IPS-15b (cell line): ENCODE measurements at regions not wholly inside any gene's neighbourhood (a gene's known extent, or its start where the extent isn't known, plus 50 kb on each side); places are given as distances from the start of the nearest gene placed in this dataset.
"Not testable (repeated sequence)": the region's sequence is repeated elsewhere in the genome, so short reads cannot be mapped to it uniquely, and the experiment has no call there.

Source experiments
- H3K27me3 ChIP-seq: one replicate; pipeline ENCODE4 v1.6.1; 2013; ENCODE audit warnings: low read length; ENCODE audit not compliant: control insufficient read depth, insufficient read depth
- H3K36me3 ChIP-seq: one replicate; pipeline ENCODE4 v1.6.1; 2013; ENCODE audit warnings: low read length; ENCODE audit not compliant: control insufficient read depth, insufficient read depth
- H3K4me1 ChIP-seq: one replicate; pipeline ENCODE4 v1.6.1; 2013; ENCODE audit warnings: mild to moderate bottlenecking, low read length; ENCODE audit not compliant: control insufficient read depth, insufficient read depth
- H3K4me3 ChIP-seq: one replicate; pipeline ENCODE4 v1.5.1; 2013; ENCODE audit warnings: low read depth, low read length
- H3K9ac ChIP-seq: one replicate; pipeline ENCODE4 v1.6.1; 2013; ENCODE audit warnings: low read depth, mild to moderate bottlenecking, low read length
- H3K9me3 ChIP-seq: one replicate; pipeline ENCODE4 v1.6.1; 2013; ENCODE audit warnings: mild to moderate bottlenecking, low read length; ENCODE audit not compliant: control insufficient read depth, insufficient read depth

- H3K4me1 ChIP-seq = no peaks in the 10 kb centered on the region
- no peak overlapping the region for H3K4me3 ChIP-seq
- no peaks in the 10 kb centered on the region for H3K27me3 ChIP-seq
- H3K9ac ChIP-seq = no peak overlapping the region
- H3K36me3 ChIP-seq = no peaks in the 10 kb centered on the region
- no peaks in the 10 kb centered on the region for H3K9me3 ChIP-seq
These were observed 717.5 kb downstream of the TFAP2A start for GRCh38 chr6:9697263-9697931.

GRCh38 chr6:9690388-9690787 lies 724.5 kb downstream of the TFAP2A start:
- Histone ChIP-seq H3K4me1 (no peaks in the 10 kb centered on the region), H3K27me3 (no peaks in the 10 kb centered on the region), H3K9ac (no peak overlapping the region), H3K9me3 (no peaks in the 10 kb centered on the region), H3K36me3 (no peaks in the 10 kb centered on the region), H3K4me3 (no peak overlapping the region)

DNA sequence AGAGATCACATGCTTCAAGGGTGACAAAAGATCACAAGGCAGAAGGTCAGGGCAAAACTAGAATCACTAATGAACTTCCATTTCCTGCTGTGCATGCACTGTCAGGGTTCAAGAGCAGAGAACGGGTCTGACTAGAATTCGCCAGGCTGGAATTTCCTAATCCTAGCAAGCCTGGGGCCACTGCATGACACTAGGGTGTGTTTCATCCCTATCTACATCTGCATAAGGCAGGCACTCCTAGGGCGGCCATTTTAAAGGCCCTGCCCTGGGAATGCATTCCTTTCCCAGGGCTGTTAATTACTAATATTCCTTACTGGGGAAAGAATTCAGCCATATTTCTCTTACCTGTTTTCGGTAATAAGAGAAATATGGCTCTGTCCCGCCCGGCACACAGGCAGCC lies 734.1 kb downstream of the TFAP2A start:
- H3K36me3 ChIP-seq, H3K4me3 ChIP-seq, H3K9ac ChIP-seq, H3K9me3 ChIP-seq, H3K27me3 ChIP-seq, H3K4me1 ChIP-seq: not testable (repeated sequence)

DNA sequence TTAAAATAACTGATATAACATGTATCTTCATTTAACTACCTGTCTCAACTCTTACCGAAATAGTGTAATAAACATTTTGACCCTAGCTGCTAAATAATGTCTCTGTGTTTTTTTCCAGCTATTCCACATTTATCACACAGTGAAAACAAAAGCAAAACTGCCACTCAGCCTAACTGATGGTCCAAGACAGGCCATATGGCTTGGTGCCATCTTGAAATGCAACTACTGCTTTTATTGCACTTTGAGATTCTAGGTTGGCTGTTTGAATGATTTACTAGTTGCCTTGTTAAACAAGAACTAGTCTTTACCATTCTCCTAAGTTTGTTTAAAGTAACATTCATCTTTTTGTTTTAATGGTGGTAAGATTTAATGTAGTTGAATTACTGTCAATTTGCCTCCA lies 739.8 kb downstream of the TFAP2A start:
- Histone ChIP-seq H3K9ac (no peak overlapping the region), H3K27me3 (no peaks in the 10 kb centered on the region), H3K4me1 (no peaks in the 10 kb centered on the region), H3K36me3 (no peaks in the 10 kb centered on the region), H3K4me3 (no peak overlapping the region), H3K9me3 (no peaks in the 10 kb centered on the region)

DNA sequence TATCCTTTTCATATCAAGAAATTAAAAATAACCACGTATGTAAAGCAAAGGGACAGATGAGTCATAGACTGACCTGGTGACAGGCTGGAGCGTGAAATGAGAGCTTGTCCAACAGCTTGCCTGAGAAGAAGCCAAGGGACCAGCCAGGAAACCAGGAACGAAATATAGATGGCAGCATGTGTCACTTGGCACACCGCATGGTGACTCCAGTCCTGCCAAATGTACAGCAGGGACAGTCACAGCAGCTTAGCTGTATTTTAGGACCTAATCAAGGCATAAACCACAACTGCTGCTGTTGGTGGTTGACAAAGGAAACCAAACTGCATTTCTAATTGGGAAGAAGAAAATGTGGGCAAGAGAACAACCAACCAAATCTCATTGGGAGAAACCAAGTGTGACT lies 755.0 kb downstream of the TFAP2A start:
- Histone ChIP-seq H3K36me3 (no peaks in the 10 kb centered on the region), H3K4me3 (no peak overlapping the region), H3K9me3 (no peaks in the 10 kb centered on the region), H3K9ac (no peak overlapping the region), H3K4me1 (no peaks in the 10 kb centered on the region), H3K27me3 (no peaks in the 10 kb centered on the region)

DNA sequence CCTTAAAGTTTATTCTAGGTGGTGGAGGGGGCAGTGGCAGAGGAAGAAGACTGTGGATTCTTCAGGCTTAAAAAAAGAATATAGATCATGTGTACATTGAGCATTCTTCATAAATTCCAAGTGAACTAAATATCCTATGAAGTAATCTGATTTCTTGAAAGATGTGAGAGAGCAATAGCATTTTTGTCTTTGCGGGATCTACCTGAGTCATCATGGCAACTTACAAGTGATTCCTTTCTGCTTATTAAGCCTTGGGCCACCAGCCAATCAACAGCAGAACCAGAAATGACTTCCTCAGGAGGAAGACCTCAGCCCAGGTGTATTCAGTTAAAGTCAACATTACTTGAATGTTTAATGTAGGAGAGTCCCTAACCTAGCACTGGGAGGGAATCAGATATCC lies 756.9 kb downstream of the TFAP2A start:
- Histone ChIP-seq H3K36me3 (no peaks in the 10 kb centered on the region), H3K4me1 (no peaks in the 10 kb centered on the region), H3K9me3 (no peaks in the 10 kb centered on the region), H3K4me3 (no peak overlapping the region), H3K27me3 (no peaks in the 10 kb centered on the region), H3K9ac (no peak overlapping the region)

GRCh38 chr6:9647599-9647998 lies 767.3 kb downstream of the TFAP2A start:
- no peak overlapping the region for H3K9ac ChIP-seq
- no peak overlapping the region for H3K4me3 ChIP-seq
- no peaks in the 10 kb centered on the region for H3K9me3 ChIP-seq
- H3K36me3 ChIP-seq = no peaks in the 10 kb centered on the region
- H3K27me3 ChIP-seq = no peaks in the 10 kb centered on the region
- H3K4me1 ChIP-seq = no peaks in the 10 kb centered on the region

- H3K4me3 ChIP-seq = no peak overlapping the region
- no peaks in the 10 kb centered on the region for H3K4me1 ChIP-seq
- no peaks in the 10 kb centered on the region for H3K9me3 ChIP-seq
- no peaks in the 10 kb centered on the region for H3K27me3 ChIP-seq
- no peaks in the 10 kb centered on the region for H3K36me3 ChIP-seq
- H3K9ac ChIP-seq = no peak overlapping the region
These were observed 767.8 kb downstream of the TFAP2A start for GRCh38 chr6:9647071-9647445.

- no peak overlapping the region for H3K4me3 ChIP-seq
These were observed 768.4 kb downstream of the TFAP2A start for GRCh38 chr6:9646342-9647070.

GRCh38 chr6:9638861-9639260 lies 776.0 kb downstream of the TFAP2A start:
- Histone ChIP-seq H3K9ac (no peak overlapping the region), H3K27me3 (no peaks in the 10 kb centered on the region), H3K4me3 (no peak overlapping the region), H3K9me3 (no peaks in the 10 kb centered on the region), H3K4me1 (no peaks in the 10 kb centered on the region), H3K36me3 (no peaks in the 10 kb centered on the region)

More at GRCh38 chr6:9646342-9647070, 768.4 kb downstream of the TFAP2A start:
- Histone ChIP-seq H3K36me3 (no peaks in the 10 kb centered on the region), H3K9ac (no peak overlapping the region), H3K4me1 (no peaks in the 10 kb centered on the region), H3K27me3 (no peaks in the 10 kb centered on the region), H3K9me3 (no peaks in the 10 kb centered on the region)

DNA sequence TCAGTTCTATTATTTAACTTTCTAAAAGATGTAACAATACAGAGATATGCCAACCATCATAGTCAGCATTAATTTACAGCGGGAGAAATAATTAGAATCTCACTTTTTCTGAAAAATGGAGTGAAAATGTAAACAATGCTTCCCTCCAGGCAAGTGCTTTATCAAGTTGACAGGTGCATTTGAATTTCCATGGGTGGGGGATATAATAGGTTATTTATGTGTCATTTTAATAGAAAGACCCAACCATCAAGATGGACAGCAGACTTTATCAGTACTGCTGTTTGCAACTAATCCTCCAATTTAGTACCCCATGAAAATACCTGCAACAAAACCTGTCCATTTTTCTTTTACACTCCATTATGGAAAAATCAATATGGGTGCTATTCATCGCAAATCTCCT lies 780.1 kb downstream of the TFAP2A start:
- Histone ChIP-seq H3K27me3 (no peaks in the 10 kb centered on the region), H3K9me3 (no peaks in the 10 kb centered on the region), H3K36me3 (no peaks in the 10 kb centered on the region), H3K4me3 (no peak overlapping the region), H3K9ac (no peak overlapping the region), H3K4me1 (no peaks in the 10 kb centered on the region)

DNA sequence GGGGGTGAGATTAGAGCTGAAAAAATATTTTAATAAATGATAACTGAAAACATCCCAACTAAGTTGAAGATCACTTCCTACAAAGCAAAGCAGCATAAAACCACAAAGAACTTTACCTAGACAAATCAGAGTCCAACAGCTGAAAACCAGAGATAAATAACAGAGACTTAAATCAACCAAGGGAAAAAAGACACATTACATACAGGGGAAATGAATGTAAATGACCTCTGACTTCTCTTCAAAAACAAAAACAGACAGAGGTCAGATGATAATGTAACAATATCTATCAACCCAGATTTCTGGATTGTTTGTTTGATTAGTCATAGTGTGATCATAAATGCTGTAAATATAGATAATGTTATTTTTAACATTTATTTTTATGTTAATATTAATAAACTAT lies 782.8 kb downstream of the TFAP2A start:
- Histone ChIP-seq H3K36me3 (no peaks in the 10 kb centered on the region), H3K9me3 (no peaks in the 10 kb centered on the region), H3K27me3 (no peaks in the 10 kb centered on the region), H3K4me1 (no peaks in the 10 kb centered on the region), H3K9ac (no peak overlapping the region), H3K4me3 (no peak overlapping the region)
